GM12878 (cell line): ENCODE measurements at regions not wholly inside any gene's neighbourhood (a gene's known extent, or its start where the extent isn't known, plus 50 kb on each side); places are given as distances from the start of the nearest gene placed in this dataset.

Experiments
- ATAC-seq: fragments of 200-7000 bp; cut with Tn5 transposase; 3 replicates; pipeline ENCODE4 v1.9.1; 2020; ENCODE audit warnings: mild to moderate bottlenecking, moderate library complexity
- BruUV-seq: library from RNA; stranded (reverse); fragments of 400-500 nt; replicated peaks from 2 replicates; lab custom pipeline; 2021; lab: Mats Ljungman, UMichigan
- CTCF ChIA-PET: fragments of 300-600 bp; sonication (Branson Sonifier 250); formaldehyde crosslinking; extraction: SDS; loops from one replicate; lab custom pipeline; 2021; ENCODE audit warnings: inconsistent platforms; lab: Yijun Ruan, JAX
- POLR2A ChIA-PET: fragments of 350-600 bp; formaldehyde crosslinking; extraction: SDS; loops from one replicate; lab custom pipeline; 2021; ENCODE audit warnings: inconsistent platforms; lab: Charles Lee
- RAD21 ChIA-PET: fragments of 300-600 bp; sonication (Branson Sonifier 250); formaldehyde crosslinking; loops from one replicate; lab custom pipeline; 2023; ENCODE audit warnings: antibody characterized with exemption; ENCODE audit not compliant: unreplicated experiment; lab: Charles Lee
- SMC1A ChIA-PET: fragments of 300-600 bp; sonication (Branson Sonifier 250); formaldehyde crosslinking; loops from one replicate; lab custom pipeline; 2023; ENCODE audit not compliant: unreplicated experiment, uncharacterized antibody; lab: Charles Lee
- DNase-seq: peaks from one replicate; pipeline ENCODE4 v3.0.0-alpha.2; 2011; ENCODE audit warnings: low read depth, low spot score
- FAIRE-seq: peaks from 3 replicates; lab custom pipeline; 2011; peaks lifted over from hg19 to GRCh38; lab: Jason Lieb, UNC
- H2AFZ ChIP-seq: 2 replicates; pipeline ENCODE4 v1.6.0; 2011; ENCODE audit warnings: low read depth, low read length, control low read depth; ENCODE audit not compliant: control insufficient read depth
- H3K27ac ChIP-seq: 2 replicates; pipeline ENCODE4 v1.5.1; 2011; ENCODE audit warnings: control low read depth; ENCODE audit not compliant: control insufficient read depth, insufficient read depth
- H3K27me3 ChIP-seq, 2 experiments: replicated peaks in 1 of 2; 2 replicates each; pipeline versions ENCODE4 v1.6.0 to v1.6.1; 2011; ENCODE audit warnings: low read length in 1 of 2; ENCODE audit not compliant: control insufficient read depth in 2 of 2, insufficient read depth in 2 of 2
- H3K36me3 ChIP-seq, 2 experiments: 2 replicates each; pipeline ENCODE4 v1.5.1; 2011; ENCODE audit warnings: low read length in 1 of 2; ENCODE audit not compliant: control insufficient read depth in 2 of 2, insufficient read depth in 2 of 2
- H3K4me1 ChIP-seq: 2 replicates; pipeline ENCODE4 v1.6.1; 2011; ENCODE audit warnings: mild to moderate bottlenecking, low read length, moderate library complexity, mixed read lengths; ENCODE audit not compliant: control insufficient read depth, insufficient read depth
- H3K4me2 ChIP-seq: 2 replicates; pipeline ENCODE4 v1.6.0; 2011; ENCODE audit warnings: control low read depth; ENCODE audit not compliant: control insufficient read depth, insufficient read depth
- H3K4me3 ChIP-seq: fragments of 200-600 bp; sonication (generic); 2 replicates; pipeline ENCODE4 v1.5.1; 2016
- H3K79me2 ChIP-seq: 2 replicates; pipeline ENCODE4 v1.6.0; 2011; ENCODE audit warnings: low read length; ENCODE audit not compliant: control insufficient read depth, insufficient read depth
- H3K9ac ChIP-seq: 2 replicates; pipeline ENCODE4 v1.8.0; 2011; ENCODE audit warnings: low read length, control low read depth, mixed read lengths; ENCODE audit not compliant: control insufficient read depth, insufficient read depth
- H3K9me3 ChIP-seq: replicated peaks from 3 replicates; pipeline ENCODE4 v1.5.1; 2011; ENCODE audit warnings: mild to moderate bottlenecking, low read length; ENCODE audit not compliant: control insufficient read depth, insufficient read depth
- H4K20me1 ChIP-seq: 2 replicates; pipeline ENCODE4 v1.6.0; 2011; ENCODE audit not compliant: control insufficient read depth, insufficient read depth
- ATF7 ChIP-seq: fragments of 450-650 bp; IDR thresholded peaks from 2 replicates; pipeline ENCODE4 v1.6.1; 2016; ENCODE audit warnings: low read depth, mild to moderate bottlenecking
- CBX5 ChIP-seq: sonication (generic); IDR thresholded peaks from 2 replicates; pipeline ENCODE4 v1.6.1; 2016; ENCODE audit warnings: low read depth, moderate library complexity, mild to moderate bottlenecking, inconsistent platforms
- DPF2 ChIP-seq: fragments of 450-650 bp; IDR thresholded peaks from 2 replicates; pipeline ENCODE4 v1.6.1; 2017; ENCODE audit warnings: mild to moderate bottlenecking
- EGR1 ChIP-seq, 2 experiments: IDR thresholded peaks; 1 replicate in 1 of 2; 2 replicates in 1 of 2; pipeline ENCODE4 v1.6.1; 2011 to 2012; ENCODE audit warnings: low read depth in 2 of 2, low read length in 2 of 2, borderline replicate concordance in 1 of 2, mild to moderate bottlenecking in 1 of 2, moderate library complexity in 1 of 2
- FOS ChIP-seq: IDR thresholded peaks from 3 replicates; pipeline ENCODE4 v1.6.1; 2011; ENCODE audit warnings: borderline replicate concordance; ENCODE audit not compliant: insufficient read length; ENCODE audit errors: extremely low read depth
- HDAC6 ChIP-seq: fragments of 200-600 bp; sonication (generic); IDR thresholded peaks from one replicate; pipeline ENCODE4 v1.8.0; 2017; ENCODE audit warnings: antibody characterized with exemption; ENCODE audit not compliant: unreplicated experiment
- HDGF ChIP-seq: fragments of 450-650 bp; IDR thresholded peaks from 2 replicates; pipeline ENCODE4 v1.6.1; 2016; ENCODE audit warnings: antibody characterized with exemption
- IRF5 ChIP-seq: fragments of 450-650 bp; IDR thresholded peaks from 2 replicates; pipeline ENCODE4 v1.6.1; 2017; ENCODE audit warnings: borderline replicate concordance
- JUND ChIP-seq: IDR thresholded peaks from 2 replicates; pipeline ENCODE4 v1.6.1; 2012; ENCODE audit warnings: low read depth, mild to moderate bottlenecking, low read length, improper control_type of control experiment, moderate library complexity
- MEF2B ChIP-seq: fragments of 450-650 bp; IDR thresholded peaks from 2 replicates; pipeline ENCODE4 v1.6.1; 2018; ENCODE audit warnings: mild to moderate bottlenecking, moderate library complexity; ENCODE audit not compliant: partially characterized antibody, poor library complexity, severe bottlenecking
- MLLT1 ChIP-seq: fragments of 450-650 bp; IDR thresholded peaks from 2 replicates; pipeline ENCODE4 v1.6.1; 2016; ENCODE audit warnings: mild to moderate bottlenecking
- NBN ChIP-seq: fragments of 450-650 bp; IDR thresholded peaks from 2 replicates; pipeline ENCODE4 v1.6.1; 2016
- NFYB ChIP-seq: IDR thresholded peaks from 2 replicates; pipeline ENCODE4 v1.6.1; 2011; ENCODE audit warnings: low read depth, mild to moderate bottlenecking, low read length, improper control_type of control experiment, moderate library complexity; ENCODE audit not compliant: insufficient read depth
- RB1 ChIP-seq: fragments of 450-650 bp; formaldehyde crosslinking; IDR thresholded peaks from 2 replicates; pipeline ENCODE4 v1.6.1; 2017; ENCODE audit warnings: mild to moderate bottlenecking, borderline replicate concordance
- SIX5 ChIP-seq: IDR thresholded peaks from 2 replicates; pipeline ENCODE4 v1.6.1; 2011; ENCODE audit warnings: mild to moderate bottlenecking, low read depth, low read length, moderate library complexity; ENCODE audit not compliant: severe bottlenecking
- SUPT20H ChIP-seq: IDR thresholded peaks from 2 replicates; pipeline ENCODE4 v1.6.1; 2011; ENCODE audit warnings: low read depth, mild to moderate bottlenecking, low read length, moderate library complexity, borderline replicate concordance; ENCODE audit not compliant: control insufficient read depth
- ZBTB33 ChIP-seq: fragments of 450-650 bp; IDR thresholded peaks from 2 replicates; pipeline ENCODE4 v1.6.1; 2017; ENCODE audit warnings: mild to moderate bottlenecking
- WGBS: methylation state at CpG from one replicate; pipeline ENCODE4 v1.1.6; 2016; ENCODE audit warnings: low lambda C conversion rate; ENCODE audit not compliant: insufficient replicate concordance, insufficient coverage; ENCODE audit errors: missing lambda C conversion rate; 5-methylcytosine and 5-hydroxymethylcytosine counted together
- in situ Hi-C: fragments of 300-500 bp; cut with MboI; formaldehyde crosslinking; loops from 9 replicates; pipeline ENCODE4 v1.14.3; 2018; ENCODE audit warnings: mixed read lengths
- intact Hi-C: fragments of 100-400 bp; cut with micrococcal nuclease; formaldehyde crosslinking; loops from one replicate; pipeline ENCODE4 v1.14.2; 2022; ENCODE audit not compliant: unreplicated experiment
- TF ChIP-seq, protein P1 (sequence below): fragments of 450-650 bp; formaldehyde crosslinking; IDR thresholded peaks from 2 replicates; pipeline ENCODE4 v1.4.0; 2020; ENCODE audit warnings: mild to moderate bottlenecking, moderate library complexity

GRCh38 chr9:32867026-32867425, 83.7 kb downstream of the TMEM215 start:
- Histone ChIP-seq H3K27me3 (no peaks in the 10 kb centered on the region), H3K9ac (no peak overlapping the region), H3K27ac (no peak overlapping the region), H3K4me3 (no peak overlapping the region), H4K20me1 (no peaks in the 10 kb centered on the region), H3K9me3 (no peaks in the 10 kb centered on the region), H3K4me2 (no peak overlapping the region), H3K36me3 (no peaks in the 10 kb centered on the region), H2AFZ (no peak overlapping the region), H3K4me1 (no peaks in the 10 kb centered on the region), H3K79me2 (no peaks in the 10 kb centered on the region)
- SMC1A ChIA-PET, result no interaction called here
- ATAC-seq (no peak), DNase-seq (no peak), FAIRE-seq (no peak)
- TF ChIP-seq JUND (no peak), FOS (no peak), MLLT1 (no peak), ZBTB33 (no peak), IRF5 (no peak), ATF7 (no peak), MEF2B (no peak), HDGF (no peak), HDAC6 (no peak), CBX5 (no peak), SUPT20H (no peak), NFYB (no peak), NBN (no peak), EGR1 (IDR thresholded peaks at IDR 0.05; ENCODE audit: borderline replicate concordance in 1 of 2, low read depth in 2 of 2, low read length in 2 of 2) (no peak), DPF2 (no peak), RB1 (no peak), SIX5 (no peak)
- TF ChIP-seq, protein P1, sequence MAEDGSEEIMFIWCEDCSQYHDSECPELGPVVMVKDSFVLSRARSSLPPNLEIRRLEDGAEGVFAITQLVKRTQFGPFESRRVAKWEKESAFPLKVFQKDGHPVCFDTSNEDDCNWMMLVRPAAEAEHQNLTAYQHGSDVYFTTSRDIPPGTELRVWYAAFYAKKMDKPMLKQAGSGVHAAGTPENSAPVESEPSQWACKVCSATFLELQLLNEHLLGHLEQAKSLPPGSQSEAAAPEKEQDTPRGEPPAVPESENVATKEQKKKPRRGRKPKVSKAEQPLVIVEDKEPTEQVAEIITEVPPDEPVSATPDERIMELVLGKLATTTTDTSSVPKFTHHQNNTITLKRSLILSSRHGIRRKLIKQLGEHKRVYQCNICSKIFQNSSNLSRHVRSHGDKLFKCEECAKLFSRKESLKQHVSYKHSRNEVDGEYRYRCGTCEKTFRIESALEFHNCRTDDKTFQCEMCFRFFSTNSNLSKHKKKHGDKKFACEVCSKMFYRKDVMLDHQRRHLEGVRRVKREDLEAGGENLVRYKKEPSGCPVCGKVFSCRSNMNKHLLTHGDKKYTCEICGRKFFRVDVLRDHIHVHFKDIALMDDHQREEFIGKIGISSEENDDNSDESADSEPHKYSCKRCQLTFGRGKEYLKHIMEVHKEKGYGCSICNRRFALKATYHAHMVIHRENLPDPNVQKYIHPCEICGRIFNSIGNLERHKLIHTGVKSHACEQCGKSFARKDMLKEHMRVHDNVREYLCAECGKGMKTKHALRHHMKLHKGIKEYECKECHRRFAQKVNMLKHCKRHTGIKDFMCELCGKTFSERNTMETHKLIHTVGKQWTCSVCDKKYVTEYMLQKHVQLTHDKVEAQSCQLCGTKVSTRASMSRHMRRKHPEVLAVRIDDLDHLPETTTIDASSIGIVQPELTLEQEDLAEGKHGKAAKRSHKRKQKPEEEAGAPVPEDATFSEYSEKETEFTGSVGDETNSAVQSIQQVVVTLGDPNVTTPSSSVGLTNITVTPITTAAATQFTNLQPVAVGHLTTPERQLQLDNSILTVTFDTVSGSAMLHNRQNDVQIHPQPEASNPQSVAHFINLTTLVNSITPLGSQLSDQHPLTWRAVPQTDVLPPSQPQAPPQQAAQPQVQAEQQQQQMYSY, result no peak
- RAD21 ChIA-PET, result no interaction called here
- POLR2A ChIA-PET, result no interaction called here
- intact Hi-C loops (no loop called here), in situ Hi-C loops (no loop called here)
- BruUV-seq, result no TSS peak
- CTCF ChIA-PET, result no interaction called here
- WGBS, result 28% methylated on average over 2 of the region's 2 CpGs
